ENCODE measurements at regions not wholly inside any gene's neighbourhood (a gene's known extent, or its start where the extent isn't known, plus 50 kb on each side); places are given as distances from the start of the nearest gene placed in this dataset.

DNA sequence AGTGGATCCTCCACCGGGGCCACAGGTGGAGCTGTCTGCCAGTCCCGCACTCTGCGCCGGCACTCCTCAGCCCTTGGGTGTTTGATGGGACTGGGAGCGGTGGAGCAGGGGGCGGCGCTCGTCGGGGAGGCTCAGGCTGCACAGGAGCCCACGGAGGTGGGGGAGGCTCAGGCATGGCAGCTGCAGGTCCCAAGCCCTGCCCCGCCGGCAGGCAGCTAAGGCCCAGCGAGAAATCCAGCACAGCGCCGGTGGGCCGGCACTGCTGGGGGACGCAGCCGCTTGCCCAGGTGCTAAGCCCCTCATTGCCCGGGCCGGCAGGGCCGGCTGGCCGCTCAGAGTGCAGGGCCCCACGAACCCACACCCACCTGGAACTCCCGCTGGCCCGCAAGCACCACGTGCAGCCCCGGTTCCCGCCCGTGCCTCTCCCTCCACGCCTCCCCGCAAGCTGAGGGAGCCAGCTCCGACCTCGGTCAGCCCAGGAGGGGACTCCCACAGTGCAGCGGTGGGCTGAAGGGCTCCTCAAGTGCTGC, 286.4 kb downstream of the RBM26 start:
- TF ChIP-seq, protein P1, sequence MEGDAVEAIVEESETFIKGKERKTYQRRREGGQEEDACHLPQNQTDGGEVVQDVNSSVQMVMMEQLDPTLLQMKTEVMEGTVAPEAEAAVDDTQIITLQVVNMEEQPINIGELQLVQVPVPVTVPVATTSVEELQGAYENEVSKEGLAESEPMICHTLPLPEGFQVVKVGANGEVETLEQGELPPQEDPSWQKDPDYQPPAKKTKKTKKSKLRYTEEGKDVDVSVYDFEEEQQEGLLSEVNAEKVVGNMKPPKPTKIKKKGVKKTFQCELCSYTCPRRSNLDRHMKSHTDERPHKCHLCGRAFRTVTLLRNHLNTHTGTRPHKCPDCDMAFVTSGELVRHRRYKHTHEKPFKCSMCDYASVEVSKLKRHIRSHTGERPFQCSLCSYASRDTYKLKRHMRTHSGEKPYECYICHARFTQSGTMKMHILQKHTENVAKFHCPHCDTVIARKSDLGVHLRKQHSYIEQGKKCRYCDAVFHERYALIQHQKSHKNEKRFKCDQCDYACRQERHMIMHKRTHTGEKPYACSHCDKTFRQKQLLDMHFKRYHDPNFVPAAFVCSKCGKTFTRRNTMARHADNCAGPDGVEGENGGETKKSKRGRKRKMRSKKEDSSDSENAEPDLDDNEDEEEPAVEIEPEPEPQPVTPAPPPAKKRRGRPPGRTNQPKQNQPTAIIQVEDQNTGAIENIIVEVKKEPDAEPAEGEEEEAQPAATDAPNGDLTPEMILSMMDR (conservative IDR thresholded peaks at IDR 0.05; ENCODE audit: low read length): no peak
- TF ChIP-seq EZH2phosphoT487 (IDR thresholded peaks at IDR 0.05; ENCODE audit: borderline replicate concordance): no peak
